GM12875 (cell line): ENCODE measurements at regions not wholly inside any gene's neighbourhood (a gene's known extent, or its start where the extent isn't known, plus 50 kb on each side); places are given as distances from the start of the nearest gene placed in this dataset.

Experiments used
- H3K4me3 ChIP-seq: one replicate; pipeline ENCODE4 v1.5.1; 2011; ENCODE audit warnings: low read depth, low read length, control low read depth
- TF ChIP-seq, protein P1 (sequence below): IDR thresholded peaks from 2 replicates; pipeline ENCODE4 v1.5.1; 2011; ENCODE audit warnings: low read depth, mild to moderate bottlenecking, control low read depth, inconsistent platforms, low read length, moderate library complexity, borderline replicate concordance; ENCODE audit not compliant: insufficient read depth

DNA sequence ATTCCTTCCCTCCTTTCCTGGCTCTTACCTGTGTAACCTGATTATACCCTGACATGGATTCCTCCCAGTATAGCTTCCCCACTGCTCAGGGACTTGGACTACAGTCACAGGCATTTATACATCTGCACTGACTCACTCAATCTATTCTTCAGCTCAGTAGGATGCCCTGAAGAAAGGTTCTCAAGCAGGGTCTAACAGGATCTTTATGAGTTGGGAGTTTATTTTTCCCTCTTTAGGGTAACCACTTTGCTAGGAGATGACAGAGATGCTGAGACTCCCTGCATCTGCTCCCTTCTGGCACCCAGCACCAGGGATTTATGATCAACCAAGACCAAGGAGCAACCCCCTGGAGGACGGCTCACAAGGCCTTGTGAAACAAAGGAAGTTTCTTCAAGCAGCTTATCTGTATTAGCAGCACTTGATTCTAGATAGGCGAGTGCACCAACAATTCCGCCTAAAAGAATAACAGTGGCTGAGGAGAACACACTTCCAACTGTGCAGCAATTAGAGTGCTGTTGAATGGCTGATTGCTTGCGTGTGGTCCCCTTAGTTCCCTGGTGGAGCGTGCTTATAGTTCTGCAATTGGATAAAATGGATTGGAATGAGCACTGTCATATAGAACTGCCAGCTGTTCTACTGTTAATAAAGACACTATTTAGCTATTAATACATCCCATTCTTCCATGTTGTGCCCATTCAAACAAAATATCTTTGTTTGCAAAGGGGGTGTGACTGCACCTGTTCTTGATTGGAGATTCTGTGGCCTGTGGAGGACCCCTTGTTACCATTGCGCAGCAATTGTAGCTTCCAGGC, 482.6 kb downstream of the ZNF608 start:
- TF ChIP-seq, protein P1, sequence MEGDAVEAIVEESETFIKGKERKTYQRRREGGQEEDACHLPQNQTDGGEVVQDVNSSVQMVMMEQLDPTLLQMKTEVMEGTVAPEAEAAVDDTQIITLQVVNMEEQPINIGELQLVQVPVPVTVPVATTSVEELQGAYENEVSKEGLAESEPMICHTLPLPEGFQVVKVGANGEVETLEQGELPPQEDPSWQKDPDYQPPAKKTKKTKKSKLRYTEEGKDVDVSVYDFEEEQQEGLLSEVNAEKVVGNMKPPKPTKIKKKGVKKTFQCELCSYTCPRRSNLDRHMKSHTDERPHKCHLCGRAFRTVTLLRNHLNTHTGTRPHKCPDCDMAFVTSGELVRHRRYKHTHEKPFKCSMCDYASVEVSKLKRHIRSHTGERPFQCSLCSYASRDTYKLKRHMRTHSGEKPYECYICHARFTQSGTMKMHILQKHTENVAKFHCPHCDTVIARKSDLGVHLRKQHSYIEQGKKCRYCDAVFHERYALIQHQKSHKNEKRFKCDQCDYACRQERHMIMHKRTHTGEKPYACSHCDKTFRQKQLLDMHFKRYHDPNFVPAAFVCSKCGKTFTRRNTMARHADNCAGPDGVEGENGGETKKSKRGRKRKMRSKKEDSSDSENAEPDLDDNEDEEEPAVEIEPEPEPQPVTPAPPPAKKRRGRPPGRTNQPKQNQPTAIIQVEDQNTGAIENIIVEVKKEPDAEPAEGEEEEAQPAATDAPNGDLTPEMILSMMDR: no peak

DNA sequence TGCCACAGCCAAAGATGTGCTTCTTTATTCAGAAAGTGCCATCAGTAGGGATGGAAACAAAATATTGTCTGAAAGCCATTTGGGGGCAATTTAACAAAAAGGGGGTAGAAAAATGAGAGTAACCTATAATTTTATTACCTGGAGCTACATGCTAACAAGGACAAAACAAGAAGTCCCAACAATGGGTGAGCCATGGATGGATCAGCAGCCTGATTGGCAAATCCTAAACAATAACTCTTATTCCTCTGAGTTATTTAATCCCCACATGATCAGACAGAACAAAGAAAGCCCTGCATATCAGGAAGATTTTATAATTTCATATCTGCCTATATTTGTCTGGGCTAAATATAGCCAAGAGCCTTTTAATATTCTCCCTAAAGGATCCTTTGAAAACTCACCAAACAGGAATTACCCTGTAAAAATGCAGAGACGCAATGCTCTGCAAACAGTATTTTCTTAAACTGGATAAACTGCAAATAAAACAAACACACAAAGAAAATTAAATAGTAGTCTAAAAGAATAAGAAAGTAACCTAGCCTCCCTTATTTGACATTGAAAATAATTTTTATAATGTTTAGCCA, 483.4 kb downstream of the ZNF608 start:
- TF ChIP-seq, protein P1: no peak
- no peak overlapping the region for H3K4me3 ChIP-seq

More for the DNA sequence above, 482.6 kb downstream of the ZNF608 start:
- no peak overlapping the region for H3K4me3 ChIP-seq

DNA sequence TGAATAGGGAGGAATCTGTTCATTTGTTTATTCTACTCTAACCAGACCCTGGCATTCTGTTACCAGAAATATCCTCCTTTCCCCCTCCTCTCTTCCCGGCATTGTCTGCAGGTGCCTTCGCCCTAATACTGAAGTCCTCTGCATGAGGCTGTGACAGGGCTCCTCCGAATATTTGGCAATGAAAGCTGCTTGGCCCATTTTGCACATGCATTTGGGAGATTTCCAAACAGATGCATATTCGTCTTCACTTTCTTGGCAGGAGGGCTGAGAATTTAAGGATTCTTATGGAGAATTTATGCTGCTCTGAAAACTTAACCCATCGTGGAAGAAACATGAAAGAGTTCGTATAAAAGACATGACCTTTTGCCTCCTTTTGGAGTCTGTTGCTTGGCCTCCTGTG, 484.0 kb downstream of the ZNF608 start:
- TF ChIP-seq, protein P1: no peak
- no peak overlapping the region for H3K4me3 ChIP-seq

DNA sequence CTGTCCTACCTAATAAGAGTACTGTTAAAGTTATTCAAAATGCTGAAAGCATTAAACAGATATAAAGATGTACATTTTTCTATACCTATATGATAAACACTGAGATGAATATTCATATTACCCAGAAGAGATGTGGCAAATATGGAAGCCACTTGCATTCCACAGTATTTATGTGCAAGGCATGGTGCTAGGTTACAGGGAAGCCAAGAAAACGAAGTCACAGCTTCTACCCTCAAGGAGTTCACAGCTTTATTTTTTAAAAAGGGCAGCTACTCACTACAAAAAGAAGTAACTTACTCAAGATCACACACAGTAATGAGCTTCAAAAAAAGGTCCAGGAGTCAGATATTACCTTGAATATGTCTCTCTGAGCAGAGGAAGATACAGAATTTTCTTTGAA, 484.6 kb downstream of the ZNF608 start:
- no peak overlapping the region for H3K4me3 ChIP-seq
- TF ChIP-seq, protein P1: no peak

DNA sequence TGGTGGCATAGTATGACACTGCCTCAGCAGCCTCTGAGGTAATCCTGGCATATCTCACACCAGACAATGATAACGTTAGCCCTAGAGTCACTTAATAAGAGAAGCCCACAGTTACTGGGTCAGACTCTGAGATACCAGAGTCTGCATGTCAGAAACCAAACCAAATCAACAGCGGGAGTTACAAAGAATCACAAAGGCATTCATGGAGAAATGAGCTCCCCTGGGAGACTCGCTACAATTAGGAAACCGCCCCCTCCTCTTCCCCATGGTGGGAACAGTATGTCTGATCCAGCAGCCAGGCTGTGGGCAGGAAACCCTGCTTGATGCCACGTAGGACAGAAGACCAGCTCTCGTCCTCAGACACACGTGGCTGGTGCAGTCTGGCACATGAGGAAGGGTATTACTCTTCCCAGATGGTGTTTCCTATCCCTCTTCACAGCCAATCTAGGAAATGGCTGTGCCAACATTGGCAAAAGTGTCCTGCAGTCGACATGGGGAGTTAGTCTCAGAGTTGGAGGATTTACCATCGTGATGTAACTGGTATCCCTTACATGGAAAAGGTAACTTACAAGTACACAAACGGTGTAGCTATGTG, 485.4 kb downstream of the ZNF608 start:
- no peak overlapping the region for H3K4me3 ChIP-seq
- TF ChIP-seq, protein P1: no peak

DNA sequence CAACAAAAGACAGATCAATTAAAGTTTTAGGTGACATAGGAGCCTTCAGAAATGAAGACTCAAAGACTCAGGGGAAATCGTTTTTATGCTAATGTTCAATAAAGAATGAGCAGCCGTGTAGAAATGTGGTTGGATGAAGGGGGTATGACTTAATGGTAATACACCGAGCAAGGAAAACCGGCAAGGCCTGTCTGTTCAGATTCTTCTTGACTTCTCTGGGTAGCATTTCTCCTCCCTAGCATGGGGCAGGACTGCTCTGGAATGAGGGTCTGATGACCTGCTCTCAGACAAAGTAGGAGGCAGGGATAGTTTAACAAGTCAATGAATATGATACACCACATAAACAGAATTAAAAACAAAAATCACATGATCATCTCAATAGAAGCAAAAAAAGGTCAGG, 487.4 kb downstream of the ZNF608 start:
- no peak overlapping the region for H3K4me3 ChIP-seq
- TF ChIP-seq, protein P1: no peak
